MM.1S (cell line): ENCODE measurements at regions not wholly inside any gene's neighbourhood (a gene's known extent, or its start where the extent isn't known, plus 50 kb on each side); places are given as distances from the start of the nearest gene placed in this dataset.

Experiments used
- DNase-seq: peaks from one replicate; pipeline ENCODE4 v3.0.0-alpha.2; 2015
- H2AFZ ChIP-seq: fragments of 300-600 bp; sonication (generic); 2 replicates; pipeline ENCODE4 v1.6.0; 2016; ENCODE audit warnings: antibody characterized with exemption, low read length
- H3F3A ChIP-seq: fragments of 300-600 bp; sonication (generic); 2 replicates; pipeline ENCODE4 v1.6.1; 2016; ENCODE audit warnings: mild to moderate bottlenecking, antibody characterized with exemption, low read length, moderate library complexity, mixed read lengths; ENCODE audit not compliant: insufficient read depth
- H3K27ac ChIP-seq: fragments of 300-600 bp; sonication (generic); 2 replicates; pipeline ENCODE4 v1.5.1; 2016; ENCODE audit warnings: mild to moderate bottlenecking, low read length
- H3K27me3 ChIP-seq: fragments of 300-600 bp; sonication (generic); replicated peaks from 2 replicates; pipeline ENCODE4 v1.6.0; 2016; ENCODE audit warnings: low read length; ENCODE audit not compliant: insufficient read depth
- H3K36me3 ChIP-seq: fragments of 300-600 bp; sonication (generic); replicated peaks from 2 replicates; pipeline ENCODE4 v1.6.1; 2016; ENCODE audit warnings: mild to moderate bottlenecking, low read length, mixed read lengths; ENCODE audit not compliant: insufficient read depth
- H3K4me1 ChIP-seq: fragments of 300-600 bp; sonication (generic); 2 replicates; pipeline ENCODE4 v1.6.1; 2016; ENCODE audit warnings: low read length, mixed read lengths
- H3K4me2 ChIP-seq: fragments of 300-600 bp; sonication (generic); 2 replicates; pipeline ENCODE4 v1.6.0; 2016; ENCODE audit warnings: low read depth, low read length
- H3K4me3 ChIP-seq: fragments of 300-600 bp; sonication (generic); 2 replicates; pipeline ENCODE4 v1.5.1; 2016; ENCODE audit warnings: low read length, mixed read lengths
- H3K79me2 ChIP-seq: fragments of 300-600 bp; sonication (generic); 2 replicates; pipeline ENCODE4 v1.6.1; 2016; ENCODE audit warnings: mixed run types, low read length, mixed read lengths
- H3K9ac ChIP-seq: fragments of 300-600 bp; sonication (generic); 2 replicates; pipeline ENCODE4 v1.6.1; 2016; ENCODE audit warnings: low read length, mixed read lengths
- H3K9me2 ChIP-seq: fragments of 300-600 bp; sonication (generic); replicated peaks from 2 replicates; pipeline ENCODE4 v1.6.1; 2016; ENCODE audit warnings: mild to moderate bottlenecking, low read length, mixed read lengths; ENCODE audit not compliant: insufficient read depth
- H3K9me3 ChIP-seq: fragments of 300-600 bp; sonication (generic); replicated peaks from 2 replicates; pipeline ENCODE4 v1.6.1; 2016; ENCODE audit warnings: mild to moderate bottlenecking, low read length, mixed read lengths; ENCODE audit not compliant: insufficient read depth
- H4K20me1 ChIP-seq: fragments of 300-600 bp; sonication (generic); 2 replicates; pipeline ENCODE4 v1.6.1; 2016; ENCODE audit warnings: mild to moderate bottlenecking, low read length, moderate library complexity, mixed read lengths; ENCODE audit not compliant: insufficient read depth
- CTCF ChIP-seq: fragments of 300-600 bp; sonication (generic); IDR thresholded peaks from 2 replicates; pipeline ENCODE4 v1.5.1; 2016; ENCODE audit warnings: antibody characterized with exemption, low read length, mixed read lengths
- EZH2 ChIP-seq: fragments of 300-600 bp; sonication (generic); optimal IDR thresholded peaks from 2 replicates; pipeline ENCODE3; 2017; ENCODE audit warnings: low read depth, mild to moderate bottlenecking, antibody characterized with exemption, low read length, mixed read lengths
- EZH2phosphoT487 ChIP-seq: fragments of 300-600 bp; sonication (generic); IDR thresholded peaks from 2 replicates; pipeline ENCODE4 v1.6.1; 2018; ENCODE audit warnings: antibody characterized with exemption, low read length

DNA sequence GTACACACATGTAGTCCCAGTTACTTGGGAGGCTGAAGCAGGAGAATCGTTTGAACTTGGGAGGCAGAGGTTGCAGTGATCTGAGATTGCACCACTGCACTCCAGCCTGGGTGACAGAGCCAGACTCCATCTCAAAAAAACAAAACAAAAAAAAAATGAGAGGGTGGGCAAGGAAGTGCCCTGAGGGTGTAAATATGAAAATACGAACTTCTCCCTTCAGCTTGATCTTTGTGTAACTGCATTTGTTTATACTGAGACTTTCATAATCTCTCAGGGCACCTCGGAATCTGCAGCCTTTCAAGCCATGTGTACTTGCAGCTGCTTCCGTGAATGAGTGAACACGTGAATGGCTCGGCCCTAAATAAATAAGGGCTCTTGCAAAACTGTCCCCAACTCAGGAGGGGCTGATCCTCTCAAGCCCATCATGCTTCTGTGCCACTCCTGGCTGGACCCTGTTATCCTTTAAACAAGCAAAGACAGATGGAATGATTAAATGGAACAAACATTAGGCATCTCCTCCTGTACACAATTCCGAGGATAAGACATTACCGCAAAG lies 96.8 kb downstream of the BOD1L2 start:
- Histone ChIP-seq H3K4me2 (no peak overlapping the region), H3K9me3 (no peaks in the 10 kb centered on the region), H3K4me3 (no peak overlapping the region), H3K4me1 (no peaks in the 10 kb centered on the region), H3F3A (no peaks in the 10 kb centered on the region), H4K20me1 (no peaks in the 10 kb centered on the region), H3K27me3 (no peaks in the 10 kb centered on the region), H3K36me3 (no peaks in the 10 kb centered on the region), H3K27ac (no peak overlapping the region), H2AFZ (no peak overlapping the region), H3K79me2 (no peaks in the 10 kb centered on the region), H3K9ac (no peak overlapping the region), H3K9me2 (no peaks in the 10 kb centered on the region)
- DNase-seq, result no peak
- TF ChIP-seq CTCF (no peak), EZH2 (no peak), EZH2phosphoT487 (no peak)

- no peaks in the 10 kb centered on the region for H3K79me2 ChIP-seq
Measured at GRCh38 chr18:57249179-57249578, 102.3 kb downstream of the BOD1L2 start.

GRCh38 chr18:57249883-57250282 lies 102.5 kb upstream of the ST8SIA3 start:
- Histone ChIP-seq H3K79me2 (no peaks in the 10 kb centered on the region), H3K4me1 (no peaks in the 10 kb centered on the region), H3K27ac (no peak overlapping the region), H2AFZ (no peak overlapping the region), H4K20me1 (no peaks in the 10 kb centered on the region), H3K9ac (no peak overlapping the region), H3F3A (no peaks in the 10 kb centered on the region), H3K9me3 (no peaks in the 10 kb centered on the region), H3K9me2 (no peaks in the 10 kb centered on the region), H3K36me3 (no peaks in the 10 kb centered on the region), H3K4me3 (no peak overlapping the region), H3K27me3 (no peaks in the 10 kb centered on the region), H3K4me2 (no peak overlapping the region)
- TF ChIP-seq EZH2phosphoT487 (no peak), CTCF (no peak), EZH2 (no peak)
- DNase-seq, result no peak

More at GRCh38 chr18:57249179-57249578, 102.3 kb downstream of the BOD1L2 start:
- Histone ChIP-seq H3K4me2 (no peak overlapping the region), H3K4me3 (no peak overlapping the region), H3F3A (no peaks in the 10 kb centered on the region), H3K4me1 (no peaks in the 10 kb centered on the region), H3K27ac (no peak overlapping the region), H2AFZ (no peak overlapping the region), H3K36me3 (no peaks in the 10 kb centered on the region), H4K20me1 (no peaks in the 10 kb centered on the region), H3K27me3 (no peaks in the 10 kb centered on the region), H3K9me3 (no peaks in the 10 kb centered on the region), H3K9ac (no peak overlapping the region), H3K9me2 (no peaks in the 10 kb centered on the region)
- TF ChIP-seq EZH2phosphoT487 (no peak), EZH2 (no peak), CTCF (no peak)
- DNase-seq, result no peak
